ENCODE measurements at regions not wholly inside any gene's neighbourhood (a gene's known extent, or its start where the extent isn't known, plus 50 kb on each side); places are given as distances from the start of the nearest gene placed in this dataset.

- Mint-ChIP-seq H3K27ac (0 out of 2 replicates have a peak overlapping the region, but pooled peaks have one; percentile 7), H3K4me3 (no peak overlapping the region), H3K27me3 (ENCODE audit: insufficient read depth, low read depth, poor library complexity) (peaks cover 4% of the 10 kb centered on the region), H3K4me1 (peaks cover 8% of the 10 kb centered on the region), H3K36me3 (ENCODE audit: low read depth) (no peaks in the 10 kb centered on the region), H3K9me3 (no peaks in the 10 kb centered on the region)
- Histone ChIP-seq H3K79me2 (replicated peaks; ENCODE audit: insufficient read depth) (no peaks in the 10 kb centered on the region), H3K4me2 (no peak overlapping the region), H3K4me1 (ENCODE audit: insufficient read depth) (no peaks in the 10 kb centered on the region), H3K27me3 (ENCODE audit: insufficient read depth) (no peaks in the 10 kb centered on the region), H2AFZ (peak overlapping the region; percentile 2; the same call in 1 of the 2 replicates), H3F3A (replicated peaks; ENCODE audit: low read depth) (no peaks in the 10 kb centered on the region), H3K27ac (ENCODE audit: low read depth) (no peak overlapping the region), H3K4me3 (no peak overlapping the region), H3K9me2 (ENCODE audit: insufficient read depth) (no peaks in the 10 kb centered on the region), H3K36me3 (ENCODE audit: insufficient read depth) (no peaks in the 10 kb centered on the region), H4K20me1 (replicated peaks; ENCODE audit: insufficient read depth) (no peaks in the 10 kb centered on the region)
- ATAC-seq, result no peak
- TF ChIP-seq EZH2 (IDR thresholded peaks at IDR 0.05; ENCODE audit: low read depth, unreplicated experiment) (no peak), ZNF114 (CRISPR knock-in tag; IDR thresholded peaks at IDR 0.05) (no peak), CREB1 (CRISPR knock-in tag; IDR thresholded peaks at IDR 0.05; ENCODE audit: low read depth) (no peak)
- no peak for DNase-seq (ENCODE audit: low spot score)
These were observed 66.0 kb upstream of the BACH1 start for GRCh38 chr21:29232530-29233255.

GRCh38 chr21:29233256-29233546 is 65.5 kb upstream of the BACH1 start:
- DNase-seq (ENCODE audit: low spot score), result no peak
- no peaks in the 10 kb centered on the region for H3K9me3 Mint-ChIP-seq
- no peak for ATAC-seq
- peaks cover 4% of the 10 kb centered on the region for H3K27me3 Mint-ChIP-seq (ENCODE audit: insufficient read depth, low read depth, poor library complexity)
- no peak overlapping the region for H3K4me3 Mint-ChIP-seq
- Histone ChIP-seq H3K36me3 (ENCODE audit: insufficient read depth) (no peaks in the 10 kb centered on the region), H4K20me1 (replicated peaks; ENCODE audit: insufficient read depth) (no peaks in the 10 kb centered on the region), H3K4me3 (no peak overlapping the region), H3K79me2 (replicated peaks; ENCODE audit: insufficient read depth) (no peaks in the 10 kb centered on the region), H3K9me2 (ENCODE audit: insufficient read depth) (no peaks in the 10 kb centered on the region), H3K27ac (ENCODE audit: low read depth) (no peak overlapping the region), H3K27me3 (ENCODE audit: insufficient read depth) (no peaks in the 10 kb centered on the region), H2AFZ (0 out of 2 replicates have a peak overlapping the region, but pooled peaks have one; percentile 2), H3K4me2 (no peak overlapping the region), H3K4me1 (ENCODE audit: insufficient read depth) (no peaks in the 10 kb centered on the region), H3F3A (replicated peaks; ENCODE audit: low read depth) (no peaks in the 10 kb centered on the region)
- peak overlapping the region; percentile 7; the same call in 1 of the 2 replicates for H3K27ac Mint-ChIP-seq
- H3K36me3 Mint-ChIP-seq (ENCODE audit: low read depth), result no peaks in the 10 kb centered on the region
- TF ChIP-seq ETS1 (IDR thresholded peaks at IDR 0.05) (no peak), CTCF (conservative IDR thresholded peaks at IDR 0.05; ENCODE audit: low read depth in 2 of 2) (peak; percentile 14 to 21; a peak in 3 of 4 replicates)
- TF ChIP-seq, protein P1, sequence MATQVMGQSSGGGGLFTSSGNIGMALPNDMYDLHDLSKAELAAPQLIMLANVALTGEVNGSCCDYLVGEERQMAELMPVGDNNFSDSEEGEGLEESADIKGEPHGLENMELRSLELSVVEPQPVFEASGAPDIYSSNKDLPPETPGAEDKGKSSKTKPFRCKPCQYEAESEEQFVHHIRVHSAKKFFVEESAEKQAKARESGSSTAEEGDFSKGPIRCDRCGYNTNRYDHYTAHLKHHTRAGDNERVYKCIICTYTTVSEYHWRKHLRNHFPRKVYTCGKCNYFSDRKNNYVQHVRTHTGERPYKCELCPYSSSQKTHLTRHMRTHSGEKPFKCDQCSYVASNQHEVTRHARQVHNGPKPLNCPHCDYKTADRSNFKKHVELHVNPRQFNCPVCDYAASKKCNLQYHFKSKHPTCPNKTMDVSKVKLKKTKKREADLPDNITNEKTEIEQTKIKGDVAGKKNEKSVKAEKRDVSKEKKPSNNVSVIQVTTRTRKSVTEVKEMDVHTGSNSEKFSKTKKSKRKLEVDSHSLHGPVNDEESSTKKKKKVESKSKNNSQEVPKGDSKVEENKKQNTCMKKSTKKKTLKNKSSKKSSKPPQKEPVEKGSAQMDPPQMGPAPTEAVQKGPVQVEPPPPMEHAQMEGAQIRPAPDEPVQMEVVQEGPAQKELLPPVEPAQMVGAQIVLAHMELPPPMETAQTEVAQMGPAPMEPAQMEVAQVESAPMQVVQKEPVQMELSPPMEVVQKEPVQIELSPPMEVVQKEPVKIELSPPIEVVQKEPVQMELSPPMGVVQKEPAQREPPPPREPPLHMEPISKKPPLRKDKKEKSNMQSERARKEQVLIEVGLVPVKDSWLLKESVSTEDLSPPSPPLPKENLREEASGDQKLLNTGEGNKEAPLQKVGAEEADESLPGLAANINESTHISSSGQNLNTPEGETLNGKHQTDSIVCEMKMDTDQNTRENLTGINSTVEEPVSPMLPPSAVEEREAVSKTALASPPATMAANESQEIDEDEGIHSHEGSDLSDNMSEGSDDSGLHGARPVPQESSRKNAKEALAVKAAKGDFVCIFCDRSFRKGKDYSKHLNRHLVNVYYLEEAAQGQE (IDR thresholded peaks at IDR 0.05; ENCODE audit: unreplicated experiment), result no peak
- H3K4me1 Mint-ChIP-seq, result peaks cover 8% of the 10 kb centered on the region

Data from GM23338 (cell line).